Epithelial cell of proximal tubule (primary cell): ENCODE measurements at regions not wholly inside any gene's neighbourhood (a gene's known extent, or its start where the extent isn't known, plus 50 kb on each side); places are given as distances from the start of the nearest gene placed in this dataset.
"Not testable (repeated sequence)": the region's sequence is repeated elsewhere in the genome, so short reads cannot be mapped to it uniquely, and the experiment has no call there.

Source experiments
- DNase-seq: peaks from one replicate; pipeline ENCODE4 v3.0.0-alpha.2; 2011; ENCODE audit warnings: low read depth
- H3K4me3 ChIP-seq: 2 replicates; pipeline ENCODE4 v1.5.1; 2011; ENCODE audit warnings: low read depth, mild to moderate bottlenecking, low read length
- CTCF ChIP-seq: conservative IDR thresholded peaks from 2 replicates; pipeline ENCODE4 v1.5.1; 2012; ENCODE audit warnings: low read depth, mild to moderate bottlenecking, low read length

- no peak for TF ChIP-seq CTCF
- H3K4me3 ChIP-seq: no peak overlapping the region
- no peak for DNase-seq
Measured at GRCh38 chr2:80942766-80943165, 638.2 kb upstream of the LRRTM1 start.

DNA sequence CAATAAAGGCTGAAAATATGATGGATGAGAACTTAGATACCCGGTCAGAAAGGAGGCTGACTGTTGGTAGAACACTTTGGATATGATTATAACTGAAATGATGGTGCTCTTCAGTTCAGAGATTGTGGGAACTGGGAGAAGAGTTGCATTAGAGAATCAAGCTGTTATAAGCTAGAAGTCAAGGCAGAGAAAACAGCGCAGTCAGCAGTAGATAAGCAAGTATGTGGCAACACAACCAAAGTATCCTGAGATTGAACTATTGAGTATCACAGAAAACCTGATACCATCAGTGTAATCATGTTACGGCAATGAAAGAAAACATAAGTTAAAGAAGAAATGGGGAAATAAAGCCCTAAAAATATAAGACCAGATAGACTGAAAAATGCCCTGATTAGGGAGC, 633.9 kb upstream of the LRRTM1 start:
- no peak overlapping the region for H3K4me3 ChIP-seq
- no peak for TF ChIP-seq CTCF
- DNase-seq: no peak

GRCh38 chr2:80931820-80932219, 627.3 kb upstream of the LRRTM1 start:
- not testable (repeated sequence) for H3K4me3 ChIP-seq, DNase-seq

DNA sequence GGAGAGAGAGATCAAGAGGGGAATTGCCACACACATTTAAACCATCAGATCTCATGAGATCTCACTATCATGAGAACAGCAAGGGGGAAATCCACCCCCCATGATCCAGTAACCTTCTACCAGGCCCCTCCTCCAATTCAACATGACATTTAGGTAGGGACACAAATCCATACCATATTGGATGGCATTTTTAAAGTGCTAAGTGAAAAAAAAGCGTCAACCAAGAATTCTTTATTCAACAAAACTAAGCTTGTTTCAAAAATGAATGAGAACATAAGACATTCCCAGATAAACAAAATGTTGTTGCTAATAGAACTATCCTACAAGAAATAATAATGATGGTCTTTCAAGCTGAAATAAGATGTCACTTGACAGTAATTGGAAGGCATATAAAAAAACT, 626.2 kb upstream of the LRRTM1 start:
- no peak for TF ChIP-seq CTCF
- no peak overlapping the region for H3K4me3 ChIP-seq
- no peak for DNase-seq

- no peak for TF ChIP-seq CTCF
- DNase-seq: no peak
- H3K4me3 ChIP-seq: no peak overlapping the region
Measured at GRCh38 chr2:80926168-80926567, 621.6 kb upstream of the LRRTM1 start.

DNA sequence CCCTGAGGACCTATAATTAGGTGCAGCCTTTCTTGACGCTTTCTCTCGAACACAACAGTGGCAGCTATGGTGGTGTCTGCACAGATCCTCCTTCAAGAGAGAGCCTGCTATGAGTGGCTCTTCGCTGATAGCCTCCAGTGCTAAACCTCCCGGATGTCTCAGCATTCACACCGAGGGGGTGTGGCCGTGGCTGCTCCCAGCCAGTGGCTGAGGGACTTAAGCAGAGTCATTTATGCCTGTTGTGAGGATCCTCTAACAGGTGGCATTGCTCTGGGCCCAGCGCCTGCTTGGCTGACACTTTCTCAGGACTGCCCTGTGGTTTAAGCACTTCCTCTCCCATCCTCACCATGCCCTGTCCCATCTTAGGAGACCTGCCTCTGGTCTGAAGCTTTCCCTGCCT, 592.0 kb upstream of the LRRTM1 start:
- TF ChIP-seq CTCF: no peak
- DNase-seq: no peak
- H3K4me3 ChIP-seq: no peak overlapping the region

GRCh38 chr2:80894486-80894885, 589.9 kb upstream of the LRRTM1 start:
- no peak for TF ChIP-seq CTCF
- DNase-seq: no peak

DNA sequence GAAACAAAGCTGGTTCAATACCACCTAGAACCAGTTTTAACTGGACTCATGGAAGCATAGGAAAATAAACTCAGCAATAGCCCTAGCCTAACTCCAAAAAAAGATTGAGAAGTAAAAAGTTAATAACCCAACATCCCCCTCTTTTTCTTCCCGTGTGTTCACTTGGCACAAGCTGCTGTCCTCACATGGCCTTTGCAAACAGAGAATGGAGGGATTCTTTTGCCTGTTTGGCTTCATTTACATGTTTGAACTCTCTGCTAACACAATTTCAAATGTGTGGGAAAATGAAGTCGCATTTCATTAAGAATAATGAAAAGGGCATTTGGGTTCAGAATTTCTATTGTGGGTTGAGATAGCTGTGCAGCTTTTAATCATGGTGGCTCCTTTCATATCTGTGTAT, 589.2 kb upstream of the LRRTM1 start:
- H3K4me3 ChIP-seq: no peak overlapping the region
- DNase-seq: no peak

More at GRCh38 chr2:80894486-80894885, 589.9 kb upstream of the LRRTM1 start:
- H3K4me3 ChIP-seq: no peak overlapping the region

More for the DNA sequence above, 589.2 kb upstream of the LRRTM1 start:
- no peak for TF ChIP-seq CTCF
